CD4-positive, alpha-beta T cell treated with Interleukin-4 for 4 hours (primary cell): ENCODE measurements at regions not wholly inside any gene's neighbourhood (a gene's known extent, or its start where the extent isn't known, plus 50 kb on each side); places are given as distances from the start of the nearest gene placed in this dataset.
"Not testable (repeated sequence)": the region's sequence is repeated elsewhere in the genome, so short reads cannot be mapped to it uniquely, and the experiment has no call there.

Source experiments
- DNase-seq: peaks from one replicate; pipeline ENCODE4 v3.0.0-alpha.2; 2020

DNA sequence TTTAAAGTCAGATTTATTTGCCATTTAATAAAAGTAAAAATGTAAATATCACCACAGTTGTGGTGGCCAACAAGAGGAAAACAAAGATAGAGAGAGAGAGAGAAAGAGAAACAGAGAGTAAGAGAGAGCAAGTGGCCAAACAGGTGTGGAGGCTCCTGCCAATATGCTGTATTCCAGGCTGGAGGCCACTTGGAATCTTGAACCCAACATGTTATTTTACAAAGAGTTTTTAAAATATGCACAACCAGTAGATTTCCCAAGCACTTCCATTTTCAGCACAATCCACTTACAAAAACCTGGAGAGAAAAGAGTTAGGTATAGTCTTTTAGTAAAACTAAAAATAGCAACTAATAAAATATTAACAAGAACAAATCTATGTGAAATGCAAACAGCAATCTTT, 1323.1 kb upstream of the CITED2 start:
- no peak for DNase-seq

- no peak for DNase-seq
Measured at GRCh38 chr6:140684776-140685550, 1310.5 kb upstream of the CITED2 start.

DNA sequence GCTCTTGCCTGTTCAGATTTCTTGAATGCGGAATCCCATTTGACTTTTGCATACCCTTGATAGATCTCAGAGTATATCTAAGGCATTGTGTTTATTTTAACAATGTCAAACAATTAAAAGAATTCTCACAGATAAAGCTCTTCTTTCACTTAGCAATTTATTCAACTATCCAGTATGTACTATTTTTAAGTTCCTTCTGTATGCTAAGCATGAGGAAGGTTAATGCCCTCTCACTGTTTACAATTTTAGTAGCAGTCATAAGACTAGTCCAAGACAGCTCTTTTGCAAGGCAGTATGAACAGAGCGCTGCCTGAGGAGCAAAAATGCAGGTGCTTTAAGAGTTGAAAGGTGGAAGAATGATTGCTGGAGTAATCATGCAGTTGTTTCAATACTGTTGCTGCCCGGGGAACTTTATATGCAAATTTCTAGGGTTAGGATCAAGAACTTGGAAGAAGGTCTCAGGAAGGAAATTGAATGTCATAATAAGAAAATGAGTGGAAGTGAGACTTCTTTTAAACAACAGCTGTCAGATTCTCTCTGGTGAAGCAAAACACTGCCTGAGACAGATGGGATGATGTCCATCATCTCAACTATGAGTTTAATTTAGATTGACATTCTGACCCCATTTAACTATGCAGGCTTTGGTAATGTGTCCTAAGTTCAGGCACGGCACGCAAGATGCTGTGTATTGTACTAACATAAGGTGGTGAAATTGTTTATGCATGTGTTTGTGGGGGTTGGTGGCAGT, 1303.5 kb upstream of the CITED2 start:
- DNase-seq: no peak

DNA sequence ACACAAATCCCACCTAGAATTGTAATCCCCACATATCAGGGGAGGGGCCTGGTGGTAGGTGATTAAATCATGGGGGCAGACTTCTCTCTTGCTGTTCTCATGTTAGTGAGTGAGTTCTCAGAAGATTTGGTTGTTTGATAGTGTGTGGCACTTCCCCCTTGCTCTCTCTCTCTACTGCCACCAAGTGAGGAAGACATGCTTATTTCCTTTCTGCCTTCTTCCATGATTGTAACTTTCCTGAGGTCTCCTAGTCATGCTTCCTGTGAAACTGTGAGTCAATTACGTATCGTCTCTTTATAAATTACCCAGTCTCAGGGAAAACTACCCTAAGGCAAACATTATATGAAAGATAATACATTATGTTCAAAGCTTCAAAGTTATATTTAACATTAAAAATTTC, 1297.5 kb upstream of the CITED2 start:
- DNase-seq: no peak

DNA sequence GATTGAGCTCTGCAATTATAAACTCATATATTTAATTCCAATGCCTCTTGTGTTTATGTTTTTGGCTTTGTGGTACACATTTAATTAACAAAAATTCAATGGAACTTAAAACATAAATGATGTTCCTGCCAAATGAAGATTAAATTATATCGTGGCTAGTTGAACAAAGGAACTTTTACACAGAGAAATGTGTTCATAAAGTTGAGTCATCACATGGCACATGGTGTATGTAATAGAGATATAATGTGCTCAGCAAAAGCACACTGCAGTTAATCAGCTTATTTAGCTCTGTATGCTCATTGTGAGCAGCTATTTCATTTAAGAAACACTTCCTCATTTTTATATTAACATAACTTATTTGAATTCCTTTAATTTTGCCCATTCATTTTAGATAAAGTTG, 1295.6 kb upstream of the CITED2 start:
- DNase-seq: no peak

DNA sequence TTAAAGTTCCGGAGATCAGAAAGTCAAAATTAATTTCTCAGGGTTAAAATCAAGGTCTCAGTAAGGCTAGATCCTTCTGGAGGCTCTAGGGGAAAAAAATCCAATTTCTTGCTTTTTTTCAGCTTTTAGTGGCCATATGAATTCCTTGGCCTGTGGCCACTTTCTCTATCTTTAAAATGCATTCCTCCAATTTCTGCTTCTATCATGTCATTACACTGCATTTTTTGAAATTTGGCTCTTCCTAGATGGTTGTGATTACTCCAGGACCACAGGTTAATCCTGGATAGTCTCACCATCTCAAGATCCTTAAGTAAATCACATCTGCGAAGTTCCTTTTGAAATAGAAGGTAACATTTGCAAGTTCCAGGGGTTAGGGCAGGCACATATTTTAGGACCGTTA, 1294.9 kb upstream of the CITED2 start:
- DNase-seq: no peak

DNA sequence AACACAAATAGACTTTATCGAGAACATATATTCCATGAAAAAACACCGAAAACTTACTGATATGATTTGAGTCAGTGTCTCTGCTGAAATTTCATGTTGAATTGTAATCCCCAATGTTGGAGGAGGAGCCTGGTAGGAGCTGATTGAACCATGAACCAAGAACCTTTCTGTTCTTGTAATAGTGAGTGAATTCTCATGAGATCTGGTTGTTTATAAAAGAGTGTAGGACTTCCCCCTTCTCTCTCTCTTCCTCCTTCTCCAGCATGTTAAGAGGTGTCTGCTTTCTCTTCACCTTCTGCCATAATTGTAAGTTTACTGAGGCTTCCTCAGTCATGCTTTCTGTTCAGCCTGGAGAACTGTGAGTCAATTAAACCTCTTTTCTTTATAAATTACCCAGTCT, 1289.3 kb upstream of the CITED2 start:
- DNase-seq: no peak

DNA sequence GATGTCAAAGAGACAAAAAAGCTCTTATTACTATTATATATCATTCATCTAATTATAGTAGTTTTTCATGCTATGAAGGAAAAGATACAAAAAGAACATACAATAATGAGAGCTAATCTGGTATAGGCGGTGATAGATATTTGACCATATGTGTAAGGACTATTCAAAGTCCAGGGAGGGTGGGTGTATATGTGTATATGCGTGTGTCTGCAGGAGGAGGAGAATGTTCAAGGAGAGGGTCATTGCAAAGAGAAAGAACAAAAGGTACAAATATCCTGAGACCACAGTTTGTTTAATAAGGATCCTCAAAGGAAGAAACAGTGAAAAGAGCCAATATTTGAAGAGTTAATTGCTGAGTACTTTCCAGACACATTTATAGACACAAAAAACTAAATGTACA, 1288.6 kb upstream of the CITED2 start:
- no peak for DNase-seq

DNA sequence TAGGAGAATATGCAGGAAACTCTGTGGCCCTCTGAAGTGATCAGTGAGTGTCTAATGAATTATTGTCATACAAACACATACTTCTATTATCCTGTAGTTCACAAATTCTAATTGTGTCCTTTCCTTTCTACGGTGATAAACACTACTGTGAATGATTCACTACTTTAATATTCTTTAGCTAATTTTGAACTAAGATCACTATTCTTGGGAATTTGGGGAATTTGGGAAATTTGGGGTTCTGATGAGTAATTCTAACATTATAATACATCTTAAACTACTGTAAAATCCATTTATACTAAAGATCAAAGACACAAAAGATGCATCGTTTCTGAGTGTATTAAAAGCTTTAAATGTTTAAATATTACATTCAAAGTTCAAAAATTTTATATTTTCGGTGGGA, 1287.2 kb upstream of the CITED2 start:
- no peak for DNase-seq

- no peak for DNase-seq
Measured at GRCh38 chr6:140660295-140660694, 1285.8 kb upstream of the CITED2 start.

DNA sequence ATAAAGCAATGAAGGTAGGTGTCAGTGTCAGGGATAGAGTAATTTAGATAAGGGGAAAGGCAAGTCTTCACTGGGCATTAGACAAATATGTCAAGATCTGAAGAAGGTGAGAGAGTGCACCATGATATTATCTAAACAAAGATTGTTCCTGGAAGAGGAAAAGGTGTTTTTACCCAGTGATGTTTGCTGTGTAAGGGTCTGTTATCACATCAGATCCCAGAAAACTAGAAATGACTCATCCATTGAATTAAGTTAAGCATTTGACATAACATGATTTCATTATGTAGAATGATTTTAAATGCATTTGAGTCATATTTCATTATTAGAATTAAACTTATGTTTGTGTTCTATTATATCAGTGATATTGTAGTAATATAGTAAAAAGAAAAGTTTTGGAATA, 1279.5 kb upstream of the CITED2 start:
- DNase-seq: no peak

- DNase-seq: no peak
Measured at GRCh38 chr6:140653506-140653905, 1279.1 kb upstream of the CITED2 start.

GRCh38 chr6:140649502-140649901, 1275.1 kb upstream of the CITED2 start:
- not testable (repeated sequence) for DNase-seq

DNA sequence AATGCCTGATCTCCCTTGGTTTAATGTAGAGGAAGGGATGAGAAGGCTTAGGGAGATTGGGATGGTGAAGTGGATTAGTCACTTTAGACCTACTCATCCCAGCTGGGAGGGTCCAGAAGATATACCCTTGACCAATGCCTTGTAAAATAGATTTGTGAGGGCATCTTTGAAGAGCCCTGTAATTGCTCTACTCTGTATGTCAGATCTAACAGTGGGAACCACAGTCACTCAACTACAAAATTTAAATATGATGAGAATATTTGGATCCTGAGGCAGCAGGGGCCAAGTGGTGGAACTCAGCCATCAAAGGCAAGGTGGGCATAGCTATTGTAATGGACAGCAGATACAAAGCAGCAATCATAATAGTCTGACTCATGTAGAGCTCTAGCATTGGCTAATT, 1272.9 kb upstream of the CITED2 start:
- not testable (repeated sequence) for DNase-seq

DNA sequence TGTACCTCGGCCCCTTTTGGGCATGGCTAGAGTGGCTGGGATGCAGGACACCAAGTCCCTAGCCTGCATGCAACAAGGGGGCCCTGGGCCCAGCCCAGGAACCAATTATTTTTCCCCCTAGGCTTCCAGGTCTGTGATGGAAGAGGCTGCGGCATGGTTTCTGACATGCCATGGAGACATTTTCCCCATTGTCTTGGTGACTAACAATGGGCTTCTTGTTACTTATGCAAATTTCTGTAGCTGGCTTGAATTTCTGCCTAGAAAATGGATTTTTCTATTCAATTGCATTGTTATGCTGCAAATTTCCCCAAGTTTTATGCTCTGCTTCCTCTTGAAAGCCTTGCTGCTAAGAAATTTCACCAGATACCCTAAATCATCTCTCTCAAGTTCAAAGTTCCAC, 1269.6 kb upstream of the CITED2 start:
- no peak for DNase-seq

- no peak for DNase-seq
Measured at GRCh38 chr6:140641412-140641811, 1267.0 kb upstream of the CITED2 start.

GRCh38 chr6:140636908-140637402, 1262.5 kb upstream of the CITED2 start:
- no peak for DNase-seq

- no peak for DNase-seq
Measured at GRCh38 chr6:140636271-140636907, 1261.9 kb upstream of the CITED2 start.

DNA sequence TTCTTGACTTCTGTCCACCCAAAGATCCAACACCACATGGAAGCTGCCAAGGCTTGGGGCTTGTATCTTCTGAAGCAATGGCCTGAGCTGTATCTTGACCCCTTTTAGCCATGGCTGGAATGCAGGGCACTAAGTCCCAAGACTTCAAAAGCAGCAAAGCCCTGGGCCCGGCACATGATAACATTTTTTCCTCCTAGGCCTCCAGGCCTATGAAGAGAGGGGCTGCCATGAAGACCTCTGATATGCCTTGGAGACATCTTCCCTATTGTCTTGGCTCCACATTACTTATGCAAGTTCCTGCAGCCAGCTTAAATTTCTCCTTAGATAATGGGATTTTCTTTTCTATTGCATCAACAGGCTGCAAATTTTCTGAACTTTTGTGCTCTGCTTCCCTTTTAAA, 1252.6 kb upstream of the CITED2 start:
- DNase-seq: no peak

- DNase-seq: no peak
Measured at GRCh38 chr6:140623498-140623897, 1249.0 kb upstream of the CITED2 start.

DNA sequence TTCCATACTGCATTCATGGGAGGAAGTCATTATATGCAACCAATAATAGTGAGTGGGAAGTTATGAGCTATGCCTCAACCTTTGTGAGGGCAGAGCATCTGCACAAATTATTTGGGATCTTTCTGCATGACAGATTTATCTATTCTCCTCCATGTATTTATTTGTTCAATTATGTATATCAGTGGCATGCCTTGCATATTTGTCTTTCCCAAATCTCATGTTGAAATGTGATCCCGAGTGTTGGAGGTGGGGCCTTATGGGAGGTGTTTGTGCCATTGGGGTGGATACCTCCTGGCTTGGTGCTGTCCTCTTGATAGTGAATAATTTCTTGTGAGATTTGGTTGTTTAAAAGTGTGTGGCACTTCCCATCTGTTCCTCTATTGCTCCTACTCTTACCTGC, 1246.0 kb upstream of the CITED2 start:
- DNase-seq: no peak

- DNase-seq: no peak
Measured at GRCh38 chr6:140609956-140610355, 1235.5 kb upstream of the CITED2 start.

GRCh38 chr6:140609321-140609720, 1234.9 kb upstream of the CITED2 start:
- DNase-seq: no peak

DNA sequence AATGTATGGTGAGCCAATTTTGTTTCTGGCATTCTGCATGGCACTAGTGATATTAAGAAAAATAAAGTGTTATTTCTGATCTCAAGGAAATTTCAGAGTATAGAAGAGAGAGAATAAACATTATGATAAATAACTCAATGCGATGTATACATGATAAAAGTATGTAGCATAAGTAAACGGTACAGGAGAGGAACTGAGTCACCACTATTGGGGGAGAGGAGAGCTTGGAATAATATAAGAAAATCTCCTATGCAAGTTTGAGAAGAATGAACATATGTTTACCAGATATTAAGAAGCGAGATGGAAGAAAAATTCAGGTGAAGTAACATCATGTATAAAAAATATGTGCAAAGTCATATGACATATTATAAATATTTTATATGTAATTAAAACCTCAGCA, 1230.3 kb upstream of the CITED2 start:
- DNase-seq: no peak
